H9 (cell line): ENCODE measurements at regions not wholly inside any gene's neighbourhood (a gene's known extent, or its start where the extent isn't known, plus 50 kb on each side); places are given as distances from the start of the nearest gene placed in this dataset.
A peak's percentile ranks its signal among the peaks of the same experiment; 100 is the strongest.

Source experiments
- DNase-seq: peaks from one replicate; pipeline ENCODE4 v3.0.0-alpha.2; 2017
- H2AFZ ChIP-seq: one replicate; pipeline ENCODE4 v1.6.1; 2013; ENCODE audit warnings: mild to moderate bottlenecking, low read length, control low read depth, moderate library complexity
- H2AK5ac ChIP-seq: 2 replicates; pipeline ENCODE4 v1.6.1; 2013; ENCODE audit warnings: low read length, control low read depth, mixed read lengths; ENCODE audit not compliant: insufficient read length
- H2BK120ac ChIP-seq: one replicate; pipeline ENCODE4 v1.6.1; 2013; ENCODE audit warnings: low read depth, mild to moderate bottlenecking, low read length, control low read depth, inconsistent platforms; ENCODE audit not compliant: poor library complexity, severe bottlenecking
- H2BK12ac ChIP-seq: 2 replicates; pipeline ENCODE4 v1.6.1; 2013; ENCODE audit warnings: low read length, control low read depth, mixed read lengths, low read depth; ENCODE audit not compliant: insufficient read length
- H2BK15ac ChIP-seq: 2 replicates; pipeline ENCODE4 v1.6.1; 2013; ENCODE audit warnings: low read depth, low read length, control low read depth
- H2BK20ac ChIP-seq: one replicate; pipeline ENCODE4 v1.6.1; 2013; ENCODE audit warnings: low read depth, mild to moderate bottlenecking, low read length, control low read depth, inconsistent platforms; ENCODE audit not compliant: poor library complexity, severe bottlenecking
- H2BK5ac ChIP-seq: 2 replicates; pipeline ENCODE4 v1.6.1; 2013; ENCODE audit warnings: low read length, control low read depth, mixed read lengths; ENCODE audit not compliant: insufficient read length
- H3K14ac ChIP-seq: 2 replicates; pipeline ENCODE4 v1.6.1; 2013; ENCODE audit warnings: low read length, control low read depth; ENCODE audit not compliant: insufficient read depth
- H3K18ac ChIP-seq: 2 replicates; pipeline ENCODE4 v1.6.1; 2013; ENCODE audit warnings: low read depth, mild to moderate bottlenecking, mixed read lengths, low read length, control low read depth; ENCODE audit not compliant: insufficient read length
- H3K23ac ChIP-seq: 2 replicates; pipeline ENCODE4 v1.6.1; 2013; ENCODE audit warnings: low read length, control low read depth, mixed read lengths, low read depth; ENCODE audit not compliant: insufficient read length
- H3K23me2 ChIP-seq: 2 replicates; pipeline ENCODE4 v1.6.1; 2013; ENCODE audit warnings: low read depth, mild to moderate bottlenecking, mixed read lengths, low read length, control low read depth; ENCODE audit not compliant: insufficient read length, poor library complexity, severe bottlenecking
- H3K27ac ChIP-seq: 2 replicates; pipeline ENCODE4 v1.5.1; 2013; ENCODE audit warnings: low read length, control low read depth, mixed read lengths, low read depth; ENCODE audit not compliant: insufficient read length
- H3K27me3 ChIP-seq: 2 replicates; pipeline ENCODE4 v1.6.1; 2013; ENCODE audit warnings: low read length, control low read depth, inconsistent platforms; ENCODE audit not compliant: insufficient read depth
- H3K4ac ChIP-seq: 2 replicates; pipeline ENCODE4 v1.6.1; 2013; ENCODE audit warnings: low read depth, mild to moderate bottlenecking, control low read depth, inconsistent platforms, low read length, moderate library complexity
- H3K4me1 ChIP-seq: 2 replicates; pipeline ENCODE4 v1.6.1; 2013; ENCODE audit warnings: low read length, control low read depth, inconsistent platforms; ENCODE audit not compliant: insufficient read depth
- H3K4me2 ChIP-seq: 2 replicates; pipeline ENCODE4 v1.6.1; 2013; ENCODE audit warnings: low read length, control low read depth, mixed read lengths; ENCODE audit not compliant: insufficient read length, insufficient read depth
- H3K56ac ChIP-seq: 2 replicates; pipeline ENCODE4 v1.6.1; 2013; ENCODE audit warnings: low read depth, mild to moderate bottlenecking, mixed read lengths, low read length, control low read depth; ENCODE audit not compliant: insufficient read length
- H3K79me1 ChIP-seq: 2 replicates; pipeline ENCODE4 v1.6.1; 2013; ENCODE audit warnings: low read depth, mild to moderate bottlenecking, moderate library complexity, low read length, control low read depth, inconsistent platforms; ENCODE audit not compliant: insufficient read depth, poor library complexity, severe bottlenecking
- H3K79me2 ChIP-seq: 2 replicates; pipeline ENCODE4 v1.6.1; 2013; ENCODE audit warnings: low read length, control low read depth, inconsistent platforms; ENCODE audit not compliant: insufficient read depth
- H3K9ac ChIP-seq: 2 replicates; pipeline ENCODE4 v1.6.1; 2013; ENCODE audit warnings: low read length, control low read depth, mixed read lengths; ENCODE audit not compliant: insufficient read length; ENCODE audit errors: extremely low read depth
- H3K9me3 ChIP-seq: one replicate; pipeline ENCODE4 v1.6.1; 2013; ENCODE audit warnings: low read depth, low read length, inconsistent platforms; ENCODE audit not compliant: control insufficient read depth
- H3T11ph ChIP-seq: one replicate; pipeline ENCODE4 v1.6.1; 2013; ENCODE audit warnings: mild to moderate bottlenecking, low read length, control low read depth, inconsistent platforms
- H4K20me1 ChIP-seq: one replicate; pipeline ENCODE4 v1.6.1; 2013; ENCODE audit not compliant: control insufficient read depth, insufficient read length, insufficient read depth
- H4K5ac ChIP-seq: 2 replicates; pipeline ENCODE4 v1.6.1; 2013; ENCODE audit warnings: low read depth, mild to moderate bottlenecking, mixed read lengths, low read length, control low read depth; ENCODE audit not compliant: insufficient read length
- H4K8ac ChIP-seq: replicated peaks from 2 replicates; pipeline ENCODE4 v1.6.1; 2013; ENCODE audit warnings: low read length, control low read depth, mixed read lengths, low read depth; ENCODE audit not compliant: insufficient read length
- H4K91ac ChIP-seq: 2 replicates; pipeline ENCODE4 v1.6.1; 2013; ENCODE audit warnings: low read depth, mild to moderate bottlenecking, moderate library complexity, mixed read lengths, low read length, control low read depth; ENCODE audit not compliant: insufficient read length
- H3K27ac Mint-ChIP-seq, 3 experiments: 2 replicates in 2 of 3; 3 replicates in 1 of 3; pipeline ENCODE4 v1.8.0; 2020 to 2021; ENCODE audit warnings: mixed read lengths in 3 of 3, mild to moderate bottlenecking in 1 of 3, moderate library complexity in 1 of 3
- H3K27me3 Mint-ChIP-seq: 2 replicates; pipeline ENCODE4 v1.8.0; 2021; ENCODE audit warnings: low read depth, mild to moderate bottlenecking, moderate library complexity, mixed read lengths
- H3K36me3 Mint-ChIP-seq, 3 experiments: 2 replicates in 2 of 3; 3 replicates in 1 of 3; pipeline ENCODE4 v1.8.0; 2020 to 2021; ENCODE audit warnings: low read depth in 3 of 3, mixed read lengths in 3 of 3; ENCODE audit not compliant: insufficient read depth in 1 of 3
- H3K4me1 Mint-ChIP-seq, 2 experiments: 2 replicates each; pipeline ENCODE4 v1.8.0; 2020; ENCODE audit warnings: mixed read lengths in 2 of 2
- H3K4me3 Mint-ChIP-seq, 2 experiments: 2 replicates in 1 of 2; 3 replicates in 1 of 2; pipeline ENCODE4 v1.8.0; 2020 to 2021; ENCODE audit warnings: mild to moderate bottlenecking in 2 of 2, mixed read lengths in 2 of 2, moderate library complexity in 1 of 2
- H3K9me3 Mint-ChIP-seq, 2 experiments: 2 replicates in 1 of 2; 3 replicates in 1 of 2; pipeline ENCODE4 v1.8.0; 2020; ENCODE audit warnings: mild to moderate bottlenecking in 2 of 2, mixed read lengths in 2 of 2, moderate library complexity in 1 of 2
- CTCF ChIP-seq: fragments of 200-600 bp; sonication (generic); conservative IDR thresholded peaks from 3 replicates; pipeline ENCODE4 v1.8.0; 2021; ENCODE audit warnings: antibody characterized with exemption, mild to moderate bottlenecking
- WGBS: extraction: QIAGEN DNeasy Blood & Tissue Kit; methylation state at CpG from one replicate; pipeline ENCODE4 v1.1.7; 2013; ENCODE audit warnings: missing lambda C conversion rate, low lambda C conversion rate, mixed read lengths; ENCODE audit not compliant: insufficient read length; ENCODE audit errors: extremely low coverage; 5-methylcytosine and 5-hydroxymethylcytosine counted together

GRCh38 chr3:181327349-181327748 is 337.8 kb upstream of the DNAJC19 start:
- Histone ChIP-seq H2BK5ac (no peak overlapping the region), H4K20me1 (no peaks in the 10 kb centered on the region), H4K5ac (no peak overlapping the region), H3K14ac (no peak overlapping the region), H3K27me3 (no peaks in the 10 kb centered on the region), H3K27ac (no peak overlapping the region), H3K79me1 (no peaks in the 10 kb centered on the region), H3K9me3 (no peaks in the 10 kb centered on the region), H2BK20ac (no peak overlapping the region), H3K4me2 (no peak overlapping the region), H3K79me2 (no peaks in the 10 kb centered on the region), H3K56ac (no peak overlapping the region), H4K8ac (no peak overlapping the region), H2AK5ac (no peak overlapping the region), H2BK120ac (no peak overlapping the region), H4K91ac (no peak overlapping the region), H3K9ac (no peak overlapping the region), H2BK15ac (no peak overlapping the region), H3K18ac (no peak overlapping the region), H3T11ph (no peak overlapping the region), H3K4me1 (peaks cover 2% of the 10 kb centered on the region; the same call in 1 of the 2 replicates), H3K23ac (no peak overlapping the region), H2BK12ac (no peak overlapping the region), H3K23me2 (no peaks in the 10 kb centered on the region), H2AFZ (no peak overlapping the region), H3K4ac (no peak overlapping the region)
- no CpG with 5 or more reads among the region's 4 CpGs for WGBS
- Mint-ChIP-seq H3K9me3 (peaks cover 3 to 4% of the 10 kb centered on the region in 2 experiments; a peak in 4 of 5 replicates), H3K36me3 (peaks cover 0 to 3% (median 2%) of the 10 kb centered on the region in 3 experiments; a peak in 3 of 7 replicates), H3K4me3 (no peak overlapping the region), H3K27me3 (no peaks in the 10 kb centered on the region), H3K4me1 (peaks cover 7 to 8% of the 10 kb centered on the region in 2 experiments), H3K27ac (peak overlapping the region in 1 of 3 experiments; percentile 37; a peak in 1 of 7 replicates)
- no peak for DNase-seq
- TF ChIP-seq CTCF: no peak
